SK-N-SH (cell line): ENCODE measurements at regions not wholly inside any gene's neighbourhood (a gene's known extent, or its start where the extent isn't known, plus 50 kb on each side); places are given as distances from the start of the nearest gene placed in this dataset.

Experiments
- CTCF ChIA-PET: fragments of 300-600, 350-600 bp; formaldehyde crosslinking; extraction: SDS; loops from one replicate; lab custom pipeline; 2021; lab: Yijun Ruan, JAX
- POLR2A ChIA-PET: fragments of 350-600 bp; sonication (Branson Sonifier 250); formaldehyde crosslinking; extraction: SDS; loops from one replicate; lab custom pipeline; 2020; ENCODE audit warnings: antibody characterized with exemption, inconsistent platforms; lab: Yijun Ruan, JAX
- DNase-seq: peaks from one replicate; pipeline ENCODE4 v3.0.0; 2012
- H2AFZ ChIP-seq: fragments of 200-600 bp; sonication (generic); 2 replicates; pipeline ENCODE4 v1.8.1; 2016; ENCODE audit warnings: antibody characterized with exemption, mild to moderate bottlenecking, low read depth
- H3F3A ChIP-seq: fragments of 200-600 bp; sonication (generic); replicated peaks from 2 replicates; pipeline ENCODE3; 2016; ENCODE audit warnings: antibody characterized with exemption, mild to moderate bottlenecking; ENCODE audit not compliant: insufficient read depth
- H3K27ac ChIP-seq, 2 experiments: fragments of 200-500 bp in 1 of 2; fragments of 200-600 bp in 1 of 2; sonication (Bioruptor generic) in 1 of 2; sonication (generic), shearing (Covaris generic) in 1 of 2; 2 replicates each; pipeline versions ENCODE4 v1.5.1 to v1.6.1; 2014 to 2016; ENCODE audit warnings: low read depth in 2 of 2, inconsistent platforms in 1 of 2, low read length in 1 of 2, mild to moderate bottlenecking in 1 of 2, mixed read lengths in 1 of 2
- H3K27me3 ChIP-seq: fragments of 200-600 bp; sonication (generic), shearing (Covaris generic); 2 replicates; pipeline ENCODE4 v1.6.1; 2016; ENCODE audit warnings: mixed run types; ENCODE audit not compliant: insufficient read depth
- H3K36me3 ChIP-seq, 2 experiments: fragments of 200-500 bp in 1 of 2; fragments of 200-600 bp in 1 of 2; sonication (Bioruptor generic) in 1 of 2; sonication (generic) in 1 of 2; replicated peaks in 1 of 2; 2 replicates each; pipeline versions ENCODE3 to v1.5.1; 2014 to 2016; ENCODE audit warnings: low read length in 1 of 2, mild to moderate bottlenecking in 1 of 2; ENCODE audit not compliant: insufficient read depth in 2 of 2, control insufficient read depth in 1 of 2
- H3K4me1 ChIP-seq, 2 experiments: fragments of 200-500 bp in 1 of 2; fragments of 200-600 bp in 1 of 2; sonication (Bioruptor generic) in 1 of 2; sonication (generic), shearing (Covaris generic) in 1 of 2; 2 replicates each; pipeline versions ENCODE4 v1.5.1 to v1.6.1; 2014 to 2016; ENCODE audit warnings: low read depth in 1 of 2, low read length in 1 of 2, mixed run types in 1 of 2; ENCODE audit not compliant: insufficient read depth in 2 of 2, control insufficient read depth in 1 of 2
- H3K4me2 ChIP-seq: fragments of 200-600 bp; sonication (generic), shearing (Covaris generic); 2 replicates; pipeline ENCODE4 v1.6.1; 2017; ENCODE audit warnings: mixed run types
- H3K4me3 ChIP-seq, 2 experiments: fragments of 200-500 bp in 1 of 2; fragments of 200-600 bp in 1 of 2; sonication (Bioruptor generic) in 1 of 2; sonication (generic), shearing (Covaris generic) in 1 of 2; 2 replicates each; pipeline versions ENCODE4 v1.5.1 to v1.8.1; 2014 to 2016; ENCODE audit warnings: low read depth in 2 of 2, inconsistent platforms in 1 of 2, low read length in 1 of 2, mild to moderate bottlenecking in 1 of 2, mixed read lengths in 1 of 2, moderate library complexity in 1 of 2
- H3K79me2 ChIP-seq: fragments of 200-600 bp; sonication (generic); 2 replicates; pipeline ENCODE4 v1.8.1; 2017; ENCODE audit warnings: mild to moderate bottlenecking; ENCODE audit not compliant: insufficient read depth
- H3K9ac ChIP-seq: fragments of 200-600 bp; sonication (generic); 2 replicates; pipeline ENCODE4 v1.6.1; 2017; ENCODE audit warnings: mixed run types
- H3K9me2 ChIP-seq: fragments of 200-600 bp; sonication (generic); 2 replicates; pipeline ENCODE4 v1.6.1; 2017; ENCODE audit warnings: mixed run types
- H3K9me3 ChIP-seq: fragments of 200-600 bp; sonication (generic); 2 replicates; pipeline ENCODE4 v1.6.1; 2017; ENCODE audit warnings: mixed run types, mild to moderate bottlenecking, moderate library complexity
- H4K20me1 ChIP-seq: fragments of 200-600 bp; sonication (generic); 2 replicates; pipeline ENCODE4 v1.6.1; 2017; ENCODE audit warnings: mild to moderate bottlenecking, mixed run types; ENCODE audit not compliant: insufficient read depth
- CTCF ChIP-seq: fragments of 200-600 bp; sonication (generic); IDR thresholded peaks from 2 replicates; pipeline ENCODE4 v1.6.1; 2017; ENCODE audit warnings: antibody characterized with exemption, mild to moderate bottlenecking, moderate library complexity
- GATA2 ChIP-seq: sonication (generic); formaldehyde crosslinking; IDR thresholded peaks from 2 replicates; pipeline ENCODE4 v1.5.0; 2020; ENCODE audit warnings: mild to moderate bottlenecking, missing genetic modification reagents
- JUND ChIP-seq: IDR thresholded peaks from 2 replicates; pipeline ENCODE4 v1.4.0; 2012
- WGBS: methylation state at CpG from one replicate; pipeline ENCODE4 v1.1.6; 2017; ENCODE audit warnings: low lambda C conversion rate; 5-methylcytosine and 5-hydroxymethylcytosine counted together
- TF ChIP-seq, protein P1 (sequence below): fragments of 150-350 bp; IDR thresholded peaks from 2 replicates; pipeline ENCODE4 v1.6.1; 2017; ENCODE audit warnings: antibody characterized with exemption, low read length, low read depth, borderline replicate concordance

DNA sequence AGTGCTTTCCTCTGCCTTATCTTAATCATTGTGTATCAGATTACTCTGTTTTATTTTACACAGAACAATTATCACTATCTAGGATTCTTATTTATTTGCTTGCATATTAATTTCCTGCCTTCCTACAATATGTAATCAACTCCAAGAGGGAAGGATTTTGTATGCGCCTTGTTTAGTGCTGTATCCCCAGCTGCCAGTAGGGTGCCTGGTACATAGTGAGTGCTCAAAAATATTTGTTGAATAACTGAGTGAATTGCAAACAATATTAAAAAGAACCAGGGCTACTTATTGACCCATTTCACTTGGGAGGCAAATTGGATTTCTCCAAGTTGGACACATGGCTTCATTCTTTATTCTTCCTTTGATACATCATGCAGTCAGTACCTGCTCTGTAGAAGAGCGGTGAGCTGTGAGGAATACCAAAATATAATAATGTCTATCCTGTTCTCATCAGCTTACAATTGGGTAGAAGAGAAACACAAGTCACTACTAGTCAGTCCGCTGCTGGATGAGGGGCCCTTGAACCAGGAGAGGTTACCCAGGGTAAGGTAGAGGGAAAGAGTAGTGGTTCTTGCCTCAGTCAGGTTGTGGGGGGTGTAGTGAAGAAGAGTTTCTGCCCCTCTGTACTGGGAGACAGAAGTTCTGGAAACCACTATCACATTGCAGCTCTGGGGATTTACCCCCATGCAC is 233.9 kb upstream of the ZBTB20 start:
- no peaks in the 10 kb centered on the region for H3K36me3 ChIP-seq
- H3F3A ChIP-seq: peaks cover 8% of the 10 kb centered on the region
- no peaks in the 10 kb centered on the region for H3K9me3 ChIP-seq
- no peak overlapping the region for H3K4me3 ChIP-seq
- peak overlapping the region in 1 of 2 experiments; percentile 55; a peak in 1 of 4 replicates for H3K27ac ChIP-seq
- WGBS: 83% methylated on average over 3 of the region's 3 CpGs
- TF ChIP-seq, protein P1, sequence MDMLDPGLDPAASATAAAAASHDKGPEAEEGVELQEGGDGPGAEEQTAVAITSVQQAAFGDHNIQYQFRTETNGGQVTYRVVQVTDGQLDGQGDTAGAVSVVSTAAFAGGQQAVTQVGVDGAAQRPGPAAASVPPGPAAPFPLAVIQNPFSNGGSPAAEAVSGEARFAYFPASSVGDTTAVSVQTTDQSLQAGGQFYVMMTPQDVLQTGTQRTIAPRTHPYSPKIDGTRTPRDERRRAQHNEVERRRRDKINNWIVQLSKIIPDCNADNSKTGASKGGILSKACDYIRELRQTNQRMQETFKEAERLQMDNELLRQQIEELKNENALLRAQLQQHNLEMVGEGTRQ: no peak
- TF ChIP-seq JUND: no peak
- peak; percentile 27; the same call in 1 of the 2 replicates for TF ChIP-seq CTCF
- ChIA-PET CTCF (interaction anchor here (0.8 kb wide), 1 partner anchor 16 kb away, joined by 3 read pairs; no protein-coding TSS in a partner anchor), POLR2A (no interaction called here)
- H3K27me3 ChIP-seq: no peaks in the 10 kb centered on the region
- no peaks in the 10 kb centered on the region for H3K9me2 ChIP-seq
- H3K79me2 ChIP-seq: no peaks in the 10 kb centered on the region
- no peaks in the 10 kb centered on the region for H4K20me1 ChIP-seq
- H2AFZ ChIP-seq: peak overlapping the region; percentile 72; the same call in 1 of the 2 replicates
- no peak for DNase-seq
- H3K4me2 ChIP-seq: no peak overlapping the region
- peaks cover 0 to 7% of the 10 kb centered on the region in 2 experiments; a peak in 2 of 4 replicates for H3K4me1 ChIP-seq
- no peak overlapping the region for H3K9ac ChIP-seq

GRCh38 chr3:115381573-115381912 is 234.5 kb upstream of the ZBTB20 start:
- WGBS: 40% methylated on average over 5 of the region's 5 CpGs
- no peak for DNase-seq
- CTCF ChIA-PET: interaction anchor here (0.8 to 1.0 kb wide), 2 partner anchors 15 to 404 kb away, joined by 3 read pairs; no protein-coding TSS in a partner anchor

More at GRCh38 chr3:115381573-115381912, 234.5 kb upstream of the ZBTB20 start:
- Histone ChIP-seq H3K4me2 (no peak overlapping the region), H3K27ac (peak overlapping the region in 1 of 2 experiments; percentile 55; a peak in 2 of 4 replicates), H3K9ac (no peak overlapping the region), H3F3A (peaks cover 8% of the 10 kb centered on the region), H3K79me2 (no peaks in the 10 kb centered on the region), H3K36me3 (no peaks in the 10 kb centered on the region), H3K4me3 (no peak overlapping the region), H3K4me1 (peaks cover 0 to 12% of the 10 kb centered on the region in 2 experiments; a peak in 2 of 4 replicates), H3K9me2 (no peaks in the 10 kb centered on the region), H2AFZ (peak overlapping the region; percentile 72; the same call in 1 of the 2 replicates), H4K20me1 (no peaks in the 10 kb centered on the region), H3K9me3 (no peaks in the 10 kb centered on the region), H3K27me3 (no peaks in the 10 kb centered on the region)
- TF ChIP-seq GATA2 (CRISPR knock-in tag) (peak; percentile 33; the same call in 1 of the 2 replicates), CTCF (no peak)
- POLR2A ChIA-PET: no interaction called here
